CD14-positive monocyte (primary cell): ENCODE measurements at regions not wholly inside any gene's neighbourhood (a gene's known extent, or its start where the extent isn't known, plus 50 kb on each side); places are given as distances from the start of the nearest gene placed in this dataset.
"Not testable (repeated sequence)": the region's sequence is repeated elsewhere in the genome, so short reads cannot be mapped to it uniquely, and the experiment has no call there.

Experiments used
- DNase-seq, 3 donors: peaks; one replicate each; pipeline ENCODE4 v3.0.0-alpha.2; 2011 to 2022
- H2AFZ ChIP-seq: 2 replicates; pipeline ENCODE4 v1.6.0; 2012; ENCODE audit warnings: mild to moderate bottlenecking, low read depth, low read length, inconsistent platforms; ENCODE audit not compliant: insufficient read depth, poor library complexity, severe bottlenecking
- H3K27ac ChIP-seq, 2 donors: 1 replicate in 1 of 2; 2 replicates in 1 of 2; pipeline ENCODE4 v1.5.1; 2012 to 2013; ENCODE audit warnings: low read length in 2 of 2, control low read depth in 1 of 2, inconsistent platforms in 1 of 2, low read depth in 1 of 2, mild to moderate bottlenecking in 1 of 2
- H3K27me3 ChIP-seq, 2 donors: one replicate each; pipeline versions ENCODE4 v1.6.0 to v1.6.1; 2011 to 2013; ENCODE audit warnings: low read length in 2 of 2; ENCODE audit not compliant: control insufficient read depth in 2 of 2, insufficient read depth in 2 of 2
- H3K36me3 ChIP-seq, 2 donors: replicated peaks in 1 of 2; 1 replicate in 1 of 2; 2 replicates in 1 of 2; pipeline versions ENCODE4 v1.5.1 to v1.6.1; 2012 to 2013; ENCODE audit warnings: low read length in 2 of 2, control low read depth in 1 of 2, inconsistent platforms in 1 of 2, mild to moderate bottlenecking in 1 of 2; ENCODE audit not compliant: insufficient read depth in 2 of 2, control insufficient read depth in 1 of 2
- H3K4me1 ChIP-seq, 2 donors: 1 replicate in 1 of 2; 2 replicates in 1 of 2; pipeline versions ENCODE4 v1.5.1 to v1.6.1; 2012 to 2013; ENCODE audit warnings: low read length in 2 of 2, control low read depth in 1 of 2, inconsistent platforms in 1 of 2, mild to moderate bottlenecking in 1 of 2, moderate library complexity in 1 of 2; ENCODE audit not compliant: insufficient read depth in 2 of 2, control insufficient read depth in 1 of 2
- H3K4me2 ChIP-seq: replicated peaks from 2 replicates; pipeline ENCODE3; 2012; ENCODE audit warnings: low read length, moderate library complexity, mild to moderate bottlenecking; ENCODE audit not compliant: poor library complexity, severe bottlenecking; ENCODE audit errors: extremely low read depth
- H3K4me3 ChIP-seq, 3 experiments: fragments of 200-600 bp in 1 of 3; sonication (generic) in 1 of 3; replicated peaks in 1 of 3; 1 replicate in 2 of 3; 2 replicates in 1 of 3; pipeline ENCODE4 v1.5.1; 2011 to 2013; ENCODE audit warnings: low read length in 3 of 3, mild to moderate bottlenecking in 3 of 3, control low read depth in 2 of 3, low read depth in 2 of 3, inconsistent platforms in 1 of 3, moderate library complexity in 1 of 3
- H3K79me2 ChIP-seq: 2 replicates; pipeline ENCODE4 v1.6.0; 2012; ENCODE audit warnings: mild to moderate bottlenecking, control low read depth, inconsistent platforms, low read length, moderate library complexity; ENCODE audit not compliant: insufficient read depth
- H3K9ac ChIP-seq: 2 replicates; pipeline ENCODE4 v1.6.0; 2017; ENCODE audit warnings: low read length, mild to moderate bottlenecking; ENCODE audit not compliant: insufficient read depth, poor library complexity, severe bottlenecking
- H3K9me3 ChIP-seq, 2 donors: replicated peaks in 1 of 2; 1 replicate in 1 of 2; 2 replicates in 1 of 2; pipeline versions ENCODE4 v1.5.1 to v1.6.1; 2012 to 2013; ENCODE audit warnings: low read length in 2 of 2, control low read depth in 1 of 2; ENCODE audit not compliant: control insufficient read depth in 1 of 2, insufficient read depth in 1 of 2
- H4K20me1 ChIP-seq: 2 replicates; pipeline ENCODE4 v1.6.0; 2012; ENCODE audit warnings: mild to moderate bottlenecking, low read length, control low read depth, moderate library complexity; ENCODE audit not compliant: insufficient read depth
- H3K27ac Mint-ChIP-seq, 7 donors: one replicate each; pipeline ENCODE4 v1.8.0; 2020; ENCODE audit warnings: mild to moderate bottlenecking in 7 of 7, mixed read lengths in 7 of 7, moderate library complexity in 6 of 7, inconsistent platforms in 2 of 7
- H3K27me3 Mint-ChIP-seq, 3 donors: one replicate each; pipeline ENCODE4 v1.8.0; 2021 to 2022; ENCODE audit warnings: low read depth in 3 of 3, mild to moderate bottlenecking in 3 of 3, mixed read lengths in 3 of 3, moderate library complexity in 3 of 3, inconsistent platforms in 1 of 3
- H3K36me3 Mint-ChIP-seq, 2 donors: one replicate each; pipeline ENCODE4 v1.8.0; 2020; ENCODE audit warnings: mixed read lengths in 2 of 2, inconsistent platforms in 1 of 2, mild to moderate bottlenecking in 1 of 2
- H3K4me1 Mint-ChIP-seq: one replicate; pipeline ENCODE4 v1.8.0; 2020; ENCODE audit warnings: mild to moderate bottlenecking, mixed read lengths
- H3K4me3 Mint-ChIP-seq, 2 donors: one replicate each; pipeline ENCODE4 v1.8.0; 2020; ENCODE audit warnings: mild to moderate bottlenecking in 2 of 2, mixed read lengths in 2 of 2, moderate library complexity in 1 of 2
- H3K9me3 Mint-ChIP-seq, 7 donors: one replicate each; pipeline ENCODE4 v1.8.0; 2020 to 2022; ENCODE audit warnings: mixed read lengths in 7 of 7, mild to moderate bottlenecking in 6 of 7, moderate library complexity in 6 of 7, inconsistent platforms in 2 of 7
- WGBS: methylation state at CpG from one replicate; pipeline ENCODE4 v1.1.5; 2013; ENCODE audit warnings: missing lambda C conversion rate; ENCODE audit not compliant: insufficient coverage; 5-methylcytosine and 5-hydroxymethylcytosine counted together
- intact Hi-C, 2 donors: fragments of 100-400 bp; cut with micrococcal nuclease; formaldehyde crosslinking; loops; one replicate each; pipeline versions ENCODE4 v1.15.0 to v1.15.1; 2023

GRCh38 chr7:76712926-76713325 lies 85.8 kb upstream of the POMZP3 start:
- H3K36me3 Mint-ChIP-seq, H3K4me3 ChIP-seq, H3K27me3 ChIP-seq, H3K4me2 ChIP-seq, H3K9ac ChIP-seq, H3K27ac ChIP-seq, H3K4me1 ChIP-seq, H4K20me1 ChIP-seq, H3K27ac Mint-ChIP-seq, H3K4me3 Mint-ChIP-seq, H3K27me3 Mint-ChIP-seq, H3K4me1 Mint-ChIP-seq, intact Hi-C loops, H2AFZ ChIP-seq, DNase-seq, H3K36me3 ChIP-seq, H3K79me2 ChIP-seq: not testable (repeated sequence)
- no CpG with 5 or more reads among the region's 3 CpGs for WGBS
- H3K9me3 ChIP-seq = peaks cover 11 to 15% of the 10 kb centered on the region in 2 donors
- peaks cover 3 to 20% (median 14%) of the 10 kb centered on the region in 7 donors for H3K9me3 Mint-ChIP-seq

- H2AFZ ChIP-seq, intact Hi-C loops, H3K27ac Mint-ChIP-seq, H3K27me3 Mint-ChIP-seq, H3K4me3 Mint-ChIP-seq, H3K27me3 ChIP-seq, H3K9me3 ChIP-seq, H3K4me2 ChIP-seq, H3K79me2 ChIP-seq, H3K4me1 Mint-ChIP-seq, H3K4me1 ChIP-seq, H3K4me3 ChIP-seq, H3K9ac ChIP-seq, DNase-seq, H3K36me3 Mint-ChIP-seq, H4K20me1 ChIP-seq, H3K36me3 ChIP-seq, H3K27ac ChIP-seq: not testable (repeated sequence)
- H3K9me3 Mint-ChIP-seq = peaks cover 3 to 19% (median 12%) of the 10 kb centered on the region in 7 donors
- no CpG with 5 or more reads among the region's 2 CpGs for WGBS
These were observed 84.6 kb upstream of the POMZP3 start for GRCh38 chr7:76711648-76712047.

GRCh38 chr7:76709703-76710102 lies 82.6 kb upstream of the POMZP3 start:
- H3K4me1 Mint-ChIP-seq, H2AFZ ChIP-seq, H3K4me3 Mint-ChIP-seq, H3K4me2 ChIP-seq, intact Hi-C loops, H3K27me3 ChIP-seq, H3K79me2 ChIP-seq, H3K27me3 Mint-ChIP-seq, H3K9me3 Mint-ChIP-seq, H3K4me3 ChIP-seq, H4K20me1 ChIP-seq, DNase-seq, H3K27ac Mint-ChIP-seq, H3K36me3 ChIP-seq, H3K4me1 ChIP-seq, H3K36me3 Mint-ChIP-seq, H3K9me3 ChIP-seq, H3K27ac ChIP-seq, H3K9ac ChIP-seq: not testable (repeated sequence)
- WGBS = no CpG with 5 or more reads among the region's 1 CpG

GRCh38 chr7:76708446-76708845 lies 81.4 kb upstream of the POMZP3 start:
- DNase-seq, H3K4me1 Mint-ChIP-seq, H3K9me3 Mint-ChIP-seq, H3K27me3 ChIP-seq, H3K9me3 ChIP-seq, H2AFZ ChIP-seq, H3K4me3 Mint-ChIP-seq, H3K4me2 ChIP-seq, H3K27ac Mint-ChIP-seq, H3K4me3 ChIP-seq, H4K20me1 ChIP-seq, H3K79me2 ChIP-seq, H3K27me3 Mint-ChIP-seq, H3K27ac ChIP-seq, H3K4me1 ChIP-seq, intact Hi-C loops, H3K9ac ChIP-seq, H3K36me3 ChIP-seq, H3K36me3 Mint-ChIP-seq: not testable (repeated sequence)
- WGBS = no CpG with 5 or more reads among the region's 2 CpGs
